WTC11 (cell line): ENCODE measurements at regions not wholly inside any gene's neighbourhood (a gene's known extent, or its start where the extent isn't known, plus 50 kb on each side); places are given as distances from the start of the nearest gene placed in this dataset.

Source experiments
- ATAC-seq: fragments of 200-7000 bp; cut with Tn5 transposase; 2 replicates; pipeline ENCODE4 v1.10.0; 2021; ENCODE audit warnings: mild to moderate bottlenecking, moderate library complexity
- CTCF ChIA-PET: fragments of 300-600 bp; sonication (Branson Sonifier 250); formaldehyde crosslinking; loops from one replicate; lab custom pipeline; 2021; ENCODE audit warnings: antibody characterized with exemption; lab: Charles Lee
- POLR2A ChIA-PET: fragments of 350-600 bp; sonication (Branson Sonifier 250); formaldehyde crosslinking; loops from one replicate; lab custom pipeline; 2021; ENCODE audit warnings: antibody characterized with exemption; lab: Charles Lee
- DNase-seq: peaks from one replicate; pipeline ENCODE4 v3.0.0; 2021; ENCODE audit warnings: low spot score
- H3K27ac Mint-ChIP-seq: 2 replicates; pipeline ENCODE4 v1.8.0; 2021; ENCODE audit warnings: mixed read lengths
- H3K27me3 Mint-ChIP-seq: 2 replicates; pipeline ENCODE4 v1.8.0; 2021; ENCODE audit warnings: low read depth, mild to moderate bottlenecking, moderate library complexity, mixed read lengths
- H3K36me3 Mint-ChIP-seq: 2 replicates; pipeline ENCODE4 v1.8.0; 2021; ENCODE audit warnings: mixed read lengths
- H3K4me1 Mint-ChIP-seq: 2 replicates; pipeline ENCODE4 v1.8.0; 2022; ENCODE audit warnings: mixed read lengths
- H3K4me3 Mint-ChIP-seq: 2 replicates; pipeline ENCODE4 v1.8.0; 2021; ENCODE audit warnings: mild to moderate bottlenecking, moderate library complexity, mixed read lengths
- H3K9me3 Mint-ChIP-seq: 2 replicates; pipeline ENCODE4 v1.8.0; 2021; ENCODE audit warnings: mixed read lengths
- CREB1 ChIP-seq: sonication (generic); formaldehyde crosslinking; IDR thresholded peaks from 2 replicates; pipeline ENCODE4 v1.8.0; 2023; ENCODE audit warnings: mild to moderate bottlenecking, missing genetic modification reagents
- EMX1 ChIP-seq: fragments of 250-450 bp; sonication (Bioruptor Pico); IDR thresholded peaks from 2 replicates; pipeline ENCODE4 v1.8.0; 2021; ENCODE audit warnings: mild to moderate bottlenecking
- FOXK1 ChIP-seq: sonication (generic); formaldehyde crosslinking; IDR thresholded peaks from 2 replicates; pipeline ENCODE4 v1.8.0; 2022; ENCODE audit warnings: mild to moderate bottlenecking, moderate library complexity, missing genetic modification reagents
- HMGA2 ChIP-seq: fragments of 250-450 bp; sonication (Bioruptor Pico); IDR thresholded peaks from 2 replicates; pipeline ENCODE4 v1.4.0; 2021; ENCODE audit warnings: mild to moderate bottlenecking, moderate library complexity
- JUN ChIP-seq: sonication (generic); formaldehyde crosslinking; IDR thresholded peaks from 2 replicates; pipeline ENCODE4 v1.8.0; 2023; ENCODE audit warnings: mild to moderate bottlenecking, missing genetic modification reagents
- MLX ChIP-seq: sonication (generic); formaldehyde crosslinking; IDR thresholded peaks from 2 replicates; pipeline ENCODE4 v1.8.1; 2023; ENCODE audit warnings: mild to moderate bottlenecking, missing genetic modification reagents, moderate library complexity
- MYBL2 ChIP-seq: sonication (generic); formaldehyde crosslinking; IDR thresholded peaks from 2 replicates; pipeline ENCODE4 v1.8.1; 2023; ENCODE audit warnings: mild to moderate bottlenecking, moderate library complexity, missing genetic modification reagents
- NR3C1 ChIP-seq: sonication (generic); formaldehyde crosslinking; conservative IDR thresholded peaks from 2 replicates; pipeline ENCODE4 v1.8.1; 2023; ENCODE audit warnings: low read depth, mild to moderate bottlenecking, missing genetic modification reagents
- SP1 ChIP-seq: sonication (generic); formaldehyde crosslinking; conservative IDR thresholded peaks from 2 replicates; pipeline ENCODE4 v1.8.1; 2022; ENCODE audit warnings: missing genetic modification reagents
- TP53 ChIP-seq: sonication (generic); formaldehyde crosslinking; IDR thresholded peaks from 2 replicates; pipeline ENCODE4 v1.8.1; 2023; ENCODE audit warnings: mild to moderate bottlenecking, missing genetic modification reagents
- ZMAT4 ChIP-seq: fragments of 250-450 bp; sonication (Bioruptor Pico); IDR thresholded peaks from 2 replicates; pipeline ENCODE4 v1.9.0; 2021; ENCODE audit warnings: mild to moderate bottlenecking
- ZNF121 ChIP-seq: sonication (generic); formaldehyde crosslinking; IDR thresholded peaks from 2 replicates; pipeline ENCODE4 v1.8.0; 2023; ENCODE audit warnings: missing genetic modification reagents
- ZNF219 ChIP-seq: sonication (generic); formaldehyde crosslinking; IDR thresholded peaks from 2 replicates; pipeline ENCODE4 v1.8.0; 2023; ENCODE audit warnings: missing genetic modification reagents, mild to moderate bottlenecking, borderline replicate concordance
- TF ChIP-seq, protein P1 (sequence below): sonication (generic); formaldehyde crosslinking; IDR thresholded peaks from 2 replicates; pipeline ENCODE4 v1.8.1; 2022; ENCODE audit warnings: low read depth, missing genetic modification reagents, borderline replicate concordance
- TF ChIP-seq, protein P2 (sequence below): sonication (generic); formaldehyde crosslinking; IDR thresholded peaks from 2 replicates; pipeline ENCODE4 v1.8.1; 2023; ENCODE audit warnings: mild to moderate bottlenecking, missing genetic modification reagents
- TF ChIP-seq, protein P3 (sequence below): sonication (generic); formaldehyde crosslinking; IDR thresholded peaks from 2 replicates; pipeline ENCODE4 v1.8.0; 2023; ENCODE audit warnings: missing genetic modification reagents
- TF ChIP-seq, protein P4 (sequence below): sonication (generic); formaldehyde crosslinking; IDR thresholded peaks from 2 replicates; pipeline ENCODE4 v1.8.1; 2023; ENCODE audit warnings: mild to moderate bottlenecking, missing genetic modification reagents, borderline replicate concordance
- TF ChIP-seq, protein P5 (sequence below): fragments of 250-450 bp; sonication (Bioruptor Pico); IDR thresholded peaks from 2 replicates; pipeline ENCODE4 v1.9.0; 2021; ENCODE audit warnings: mild to moderate bottlenecking
- TF ChIP-seq, protein P6 (sequence below): sonication (generic); formaldehyde crosslinking; IDR thresholded peaks from 2 replicates; pipeline ENCODE4 v1.8.0; 2023; ENCODE audit warnings: mild to moderate bottlenecking, missing genetic modification reagents
- TF ChIP-seq, protein P7 (sequence below): sonication (generic); formaldehyde crosslinking; IDR thresholded peaks from 2 replicates; pipeline ENCODE4 v1.8.1; 2023; ENCODE audit warnings: mild to moderate bottlenecking, moderate library complexity, missing genetic modification reagents

DNA sequence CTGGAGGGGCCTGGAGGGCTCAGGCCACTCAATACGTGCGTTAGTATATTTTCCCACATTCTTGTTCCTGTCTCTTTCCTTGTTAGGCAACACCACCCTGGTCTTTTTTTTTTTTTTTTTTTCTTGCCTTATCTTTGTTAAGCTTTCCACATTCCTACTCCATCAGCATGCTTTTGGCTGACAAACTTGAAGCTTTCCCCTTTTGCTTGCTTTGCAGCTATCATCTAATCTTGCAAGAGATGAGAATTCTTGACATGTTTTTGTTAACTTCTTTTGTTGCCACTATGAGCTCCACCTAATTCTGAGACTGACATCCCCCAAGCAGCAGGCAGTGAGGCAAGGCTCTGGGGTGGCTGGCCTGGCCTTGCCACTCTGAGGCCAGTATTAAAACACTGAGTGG lies 52.5 kb upstream of the NRP1 start:
- POLR2A ChIA-PET: interaction anchor here (0.6 to 0.7 kb wide), 2 partner anchors 32 to 230 kb away, joined by 3 to 4 read pairs; no protein-coding TSS in a partner anchor
- ATAC-seq: no peak
- no peak for DNase-seq
- no peak overlapping the region for H3K27ac Mint-ChIP-seq
- H3K36me3 Mint-ChIP-seq: no peaks in the 10 kb centered on the region
- no peak overlapping the region for H3K4me3 Mint-ChIP-seq
- CTCF ChIA-PET: no interaction called here
- H3K9me3 Mint-ChIP-seq: no peaks in the 10 kb centered on the region
- peaks cover under 1% of the 10 kb centered on the region for H3K4me1 Mint-ChIP-seq
- TF ChIP-seq CREB1 (CRISPR knock-in tag) (no peak), ZMAT4 (no peak), JUN (CRISPR knock-in tag) (no peak), MYBL2 (no peak), ZNF219 (no peak), FOXK1 (CRISPR knock-in tag) (no peak), EMX1 (CRISPR knock-in tag) (no peak)
- TF ChIP-seq, protein P1, sequence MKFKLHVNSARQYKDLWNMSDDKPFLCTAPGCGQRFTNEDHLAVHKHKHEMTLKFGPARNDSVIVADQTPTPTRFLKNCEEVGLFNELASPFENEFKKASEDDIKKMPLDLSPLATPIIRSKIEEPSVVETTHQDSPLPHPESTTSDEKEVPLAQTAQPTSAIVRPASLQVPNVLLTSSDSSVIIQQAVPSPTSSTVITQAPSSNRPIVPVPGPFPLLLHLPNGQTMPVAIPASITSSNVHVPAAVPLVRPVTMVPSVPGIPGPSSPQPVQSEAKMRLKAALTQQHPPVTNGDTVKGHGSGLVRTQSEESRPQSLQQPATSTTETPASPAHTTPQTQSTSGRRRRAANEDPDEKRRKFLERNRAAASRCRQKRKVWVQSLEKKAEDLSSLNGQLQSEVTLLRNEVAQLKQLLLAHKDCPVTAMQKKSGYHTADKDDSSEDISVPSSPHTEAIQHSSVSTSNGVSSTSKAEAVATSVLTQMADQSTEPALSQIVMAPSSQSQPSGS (CRISPR knock-in tag): no peak
- TF ChIP-seq, protein P2, sequence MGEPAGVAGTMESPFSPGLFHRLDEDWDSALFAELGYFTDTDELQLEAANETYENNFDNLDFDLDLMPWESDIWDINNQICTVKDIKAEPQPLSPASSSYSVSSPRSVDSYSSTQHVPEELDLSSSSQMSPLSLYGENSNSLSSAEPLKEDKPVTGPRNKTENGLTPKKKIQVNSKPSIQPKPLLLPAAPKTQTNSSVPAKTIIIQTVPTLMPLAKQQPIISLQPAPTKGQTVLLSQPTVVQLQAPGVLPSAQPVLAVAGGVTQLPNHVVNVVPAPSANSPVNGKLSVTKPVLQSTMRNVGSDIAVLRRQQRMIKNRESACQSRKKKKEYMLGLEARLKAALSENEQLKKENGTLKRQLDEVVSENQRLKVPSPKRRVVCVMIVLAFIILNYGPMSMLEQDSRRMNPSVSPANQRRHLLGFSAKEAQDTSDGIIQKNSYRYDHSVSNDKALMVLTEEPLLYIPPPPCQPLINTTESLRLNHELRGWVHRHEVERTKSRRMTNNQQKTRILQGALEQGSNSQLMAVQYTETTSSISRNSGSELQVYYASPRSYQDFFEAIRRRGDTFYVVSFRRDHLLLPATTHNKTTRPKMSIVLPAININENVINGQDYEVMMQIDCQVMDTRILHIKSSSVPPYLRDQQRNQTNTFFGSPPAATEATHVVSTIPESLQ (CRISPR knock-in tag): no peak
- TF ChIP-seq, protein P3, sequence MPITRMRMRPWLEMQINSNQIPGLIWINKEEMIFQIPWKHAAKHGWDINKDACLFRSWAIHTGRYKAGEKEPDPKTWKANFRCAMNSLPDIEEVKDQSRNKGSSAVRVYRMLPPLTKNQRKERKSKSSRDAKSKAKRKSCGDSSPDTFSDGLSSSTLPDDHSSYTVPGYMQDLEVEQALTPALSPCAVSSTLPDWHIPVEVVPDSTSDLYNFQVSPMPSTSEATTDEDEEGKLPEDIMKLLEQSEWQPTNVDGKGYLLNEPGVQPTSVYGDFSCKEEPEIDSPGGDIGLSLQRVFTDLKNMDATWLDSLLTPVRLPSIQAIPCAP (CRISPR knock-in tag): no peak
- H3K27me3 Mint-ChIP-seq: no peaks in the 10 kb centered on the region

GRCh38 chr10:33385686-33386085 lies 51.2 kb upstream of the NRP1 start:
- ChIA-PET POLR2A (no interaction called here), CTCF (no interaction called here)
- Mint-ChIP-seq H3K4me1 (peaks cover 6% of the 10 kb centered on the region), H3K27ac (no peak overlapping the region), H3K27me3 (no peaks in the 10 kb centered on the region), H3K4me3 (no peak overlapping the region), H3K36me3 (no peaks in the 10 kb centered on the region), H3K9me3 (no peaks in the 10 kb centered on the region)
- ATAC-seq: no peak
- DNase-seq: no peak
- TF ChIP-seq, protein P4, sequence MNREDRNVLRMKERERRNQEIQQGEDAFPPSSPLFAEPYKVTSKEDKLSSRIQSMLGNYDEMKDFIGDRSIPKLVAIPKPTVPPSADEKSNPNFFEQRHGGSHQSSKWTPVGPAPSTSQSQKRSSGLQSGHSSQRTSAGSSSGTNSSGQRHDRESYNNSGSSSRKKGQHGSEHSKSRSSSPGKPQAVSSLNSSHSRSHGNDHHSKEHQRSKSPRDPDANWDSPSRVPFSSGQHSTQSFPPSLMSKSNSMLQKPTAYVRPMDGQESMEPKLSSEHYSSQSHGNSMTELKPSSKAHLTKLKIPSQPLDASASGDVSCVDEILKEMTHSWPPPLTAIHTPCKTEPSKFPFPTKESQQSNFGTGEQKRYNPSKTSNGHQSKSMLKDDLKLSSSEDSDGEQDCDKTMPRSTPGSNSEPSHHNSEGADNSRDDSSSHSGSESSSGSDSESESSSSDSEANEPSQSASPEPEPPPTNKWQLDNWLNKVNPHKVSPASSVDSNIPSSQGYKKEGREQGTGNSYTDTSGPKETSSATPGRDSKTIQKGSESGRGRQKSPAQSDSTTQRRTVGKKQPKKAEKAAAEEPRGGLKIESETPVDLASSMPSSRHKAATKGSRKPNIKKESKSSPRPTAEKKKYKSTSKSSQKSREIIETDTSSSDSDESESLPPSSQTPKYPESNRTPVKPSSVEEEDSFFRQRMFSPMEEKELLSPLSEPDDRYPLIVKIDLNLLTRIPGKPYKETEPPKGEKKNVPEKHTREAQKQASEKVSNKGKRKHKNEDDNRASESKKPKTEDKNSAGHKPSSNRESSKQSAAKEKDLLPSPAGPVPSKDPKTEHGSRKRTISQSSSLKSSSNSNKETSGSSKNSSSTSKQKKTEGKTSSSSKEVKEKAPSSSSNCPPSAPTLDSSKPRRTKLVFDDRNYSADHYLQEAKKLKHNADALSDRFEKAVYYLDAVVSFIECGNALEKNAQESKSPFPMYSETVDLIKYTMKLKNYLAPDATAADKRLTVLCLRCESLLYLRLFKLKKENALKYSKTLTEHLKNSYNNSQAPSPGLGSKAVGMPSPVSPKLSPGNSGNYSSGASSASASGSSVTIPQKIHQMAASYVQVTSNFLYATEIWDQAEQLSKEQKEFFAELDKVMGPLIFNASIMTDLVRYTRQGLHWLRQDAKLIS (CRISPR knock-in tag): no peak
- TF ChIP-seq, protein P5, sequence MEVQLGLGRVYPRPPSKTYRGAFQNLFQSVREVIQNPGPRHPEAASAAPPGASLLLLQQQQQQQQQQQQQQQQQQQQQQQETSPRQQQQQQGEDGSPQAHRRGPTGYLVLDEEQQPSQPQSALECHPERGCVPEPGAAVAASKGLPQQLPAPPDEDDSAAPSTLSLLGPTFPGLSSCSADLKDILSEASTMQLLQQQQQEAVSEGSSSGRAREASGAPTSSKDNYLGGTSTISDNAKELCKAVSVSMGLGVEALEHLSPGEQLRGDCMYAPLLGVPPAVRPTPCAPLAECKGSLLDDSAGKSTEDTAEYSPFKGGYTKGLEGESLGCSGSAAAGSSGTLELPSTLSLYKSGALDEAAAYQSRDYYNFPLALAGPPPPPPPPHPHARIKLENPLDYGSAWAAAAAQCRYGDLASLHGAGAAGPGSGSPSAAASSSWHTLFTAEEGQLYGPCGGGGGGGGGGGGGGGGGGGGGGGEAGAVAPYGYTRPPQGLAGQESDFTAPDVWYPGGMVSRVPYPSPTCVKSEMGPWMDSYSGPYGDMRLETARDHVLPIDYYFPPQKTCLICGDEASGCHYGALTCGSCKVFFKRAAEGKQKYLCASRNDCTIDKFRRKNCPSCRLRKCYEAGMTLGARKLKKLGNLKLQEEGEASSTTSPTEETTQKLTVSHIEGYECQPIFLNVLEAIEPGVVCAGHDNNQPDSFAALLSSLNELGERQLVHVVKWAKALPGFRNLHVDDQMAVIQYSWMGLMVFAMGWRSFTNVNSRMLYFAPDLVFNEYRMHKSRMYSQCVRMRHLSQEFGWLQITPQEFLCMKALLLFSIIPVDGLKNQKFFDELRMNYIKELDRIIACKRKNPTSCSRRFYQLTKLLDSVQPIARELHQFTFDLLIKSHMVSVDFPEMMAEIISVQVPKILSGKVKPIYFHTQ (CRISPR knock-in tag): no peak
- TF ChIP-seq SP1 (CRISPR knock-in tag) (no peak), NR3C1 (CRISPR knock-in tag) (no peak), MLX (CRISPR knock-in tag) (no peak), ZNF121 (CRISPR knock-in tag) (no peak), HMGA2 (CRISPR knock-in tag) (no peak), TP53 (no peak)
- TF ChIP-seq, protein P6, sequence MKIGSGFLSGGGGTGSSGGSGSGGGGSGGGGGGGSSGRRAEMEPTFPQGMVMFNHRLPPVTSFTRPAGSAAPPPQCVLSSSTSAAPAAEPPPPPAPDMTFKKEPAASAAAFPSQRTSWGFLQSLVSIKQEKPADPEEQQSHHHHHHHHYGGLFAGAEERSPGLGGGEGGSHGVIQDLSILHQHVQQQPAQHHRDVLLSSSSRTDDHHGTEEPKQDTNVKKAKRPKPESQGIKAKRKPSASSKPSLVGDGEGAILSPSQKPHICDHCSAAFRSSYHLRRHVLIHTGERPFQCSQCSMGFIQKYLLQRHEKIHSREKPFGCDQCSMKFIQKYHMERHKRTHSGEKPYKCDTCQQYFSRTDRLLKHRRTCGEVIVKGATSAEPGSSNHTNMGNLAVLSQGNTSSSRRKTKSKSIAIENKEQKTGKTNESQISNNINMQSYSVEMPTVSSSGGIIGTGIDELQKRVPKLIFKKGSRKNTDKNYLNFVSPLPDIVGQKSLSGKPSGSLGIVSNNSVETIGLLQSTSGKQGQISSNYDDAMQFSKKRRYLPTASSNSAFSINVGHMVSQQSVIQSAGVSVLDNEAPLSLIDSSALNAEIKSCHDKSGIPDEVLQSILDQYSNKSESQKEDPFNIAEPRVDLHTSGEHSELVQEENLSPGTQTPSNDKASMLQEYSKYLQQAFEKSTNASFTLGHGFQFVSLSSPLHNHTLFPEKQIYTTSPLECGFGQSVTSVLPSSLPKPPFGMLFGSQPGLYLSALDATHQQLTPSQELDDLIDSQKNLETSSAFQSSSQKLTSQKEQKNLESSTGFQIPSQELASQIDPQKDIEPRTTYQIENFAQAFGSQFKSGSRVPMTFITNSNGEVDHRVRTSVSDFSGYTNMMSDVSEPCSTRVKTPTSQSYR: no peak
- TF ChIP-seq, protein P7, sequence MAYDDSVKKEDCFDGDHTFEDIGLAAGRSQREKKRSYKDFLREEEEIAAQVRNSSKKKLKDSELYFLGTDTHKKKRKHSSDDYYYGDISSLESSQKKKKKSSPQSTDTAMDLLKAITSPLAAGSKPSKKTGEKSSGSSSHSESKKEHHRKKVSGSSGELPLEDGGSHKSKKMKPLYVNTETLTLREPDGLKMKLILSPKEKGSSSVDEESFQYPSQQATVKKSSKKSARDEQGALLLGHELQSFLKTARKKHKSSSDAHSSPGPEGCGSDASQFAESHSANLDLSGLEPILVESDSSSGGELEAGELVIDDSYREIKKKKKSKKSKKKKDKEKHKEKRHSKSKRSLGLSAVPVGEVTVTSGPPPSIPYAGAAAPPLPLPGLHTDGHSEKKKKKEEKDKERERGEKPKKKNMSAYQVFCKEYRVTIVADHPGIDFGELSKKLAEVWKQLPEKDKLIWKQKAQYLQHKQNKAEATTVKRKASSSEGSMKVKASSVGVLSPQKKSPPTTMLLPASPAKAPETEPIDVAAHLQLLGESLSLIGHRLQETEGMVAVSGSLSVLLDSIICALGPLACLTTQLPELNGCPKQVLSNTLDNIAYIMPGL: no peak
